ENCODE measurements at regions not wholly inside any gene's neighbourhood (a gene's known extent, or its start where the extent isn't known, plus 50 kb on each side); places are given as distances from the start of the nearest gene placed in this dataset.
A peak's percentile ranks its signal among the peaks of the same experiment; 100 is the strongest.

GRCh38 chr18:21991081-21991534, 178.3 kb upstream of the GATA6 start:
- H3K4me3 ChIP-seq = no peak overlapping the region
- ATAC-seq (peak; percentile 56 to 77 (median 58)), DNase-seq (no peak)
- intact Hi-C loops (cut with DNase I) = no loop called here
- no peaks in the 10 kb centered on the region for H3K4me1 ChIP-seq
- no peak overlapping the region for H3K27ac ChIP-seq
- no peaks in the 10 kb centered on the region for H3K27me3 ChIP-seq
- H3K36me3 ChIP-seq = no peaks in the 10 kb centered on the region
- H3K9me3 ChIP-seq = no peaks in the 10 kb centered on the region
- WGBS (ENCODE audit: insufficient coverage, low coverage, low lambda C conversion rate, missing lambda C conversion rate) = 40% methylated on average over 1 of the region's 1 CpG
- TF ChIP-seq CTCF (IDR thresholded peaks at IDR 0.05) = no peak
- no peak for TF ChIP-seq POLR2A (IDR thresholded peaks at IDR 0.05)

GRCh38 chr18:21991886-21992285, 177.5 kb upstream of the GATA6 start:
- H3K4me1 ChIP-seq = no peaks in the 10 kb centered on the region
- DNase-seq (no peak), ATAC-seq (no peak)
- intact Hi-C loops (cut with DNase I) = no loop called here
- no peaks in the 10 kb centered on the region for H3K9me3 ChIP-seq
- H3K27me3 ChIP-seq = no peaks in the 10 kb centered on the region
- no peak overlapping the region for H3K4me3 ChIP-seq
- 95% methylated on average over 6 of the region's 6 CpGs for WGBS (ENCODE audit: insufficient coverage, low coverage, low lambda C conversion rate, missing lambda C conversion rate)
- no peak overlapping the region for H3K27ac ChIP-seq
- no peak for TF ChIP-seq POLR2A (IDR thresholded peaks at IDR 0.05)
- TF ChIP-seq CTCF (IDR thresholded peaks at IDR 0.05) = no peak
- H3K36me3 ChIP-seq = no peaks in the 10 kb centered on the region

GRCh38 chr18:21996351-21996826, 173.0 kb upstream of the GATA6 start:
- no peak overlapping the region for H3K27ac ChIP-seq
- no peak overlapping the region for H3K4me3 ChIP-seq
- H3K27me3 ChIP-seq = no peaks in the 10 kb centered on the region
- peaks cover 0 to 9% (median 0%) of the 10 kb centered on the region in 4 donors for H3K4me1 ChIP-seq
- H3K9me3 ChIP-seq = no peaks in the 10 kb centered on the region
- 40% methylated on average over 1 of the region's 3 CpGs for WGBS (ENCODE audit: insufficient coverage, low coverage, low lambda C conversion rate, missing lambda C conversion rate)
- TF ChIP-seq POLR2A (IDR thresholded peaks at IDR 0.05) (no peak), CTCF (IDR thresholded peaks at IDR 0.05) (no peak)
- DNase-seq (no peak), ATAC-seq (no peak)
- no peaks in the 10 kb centered on the region for H3K36me3 ChIP-seq
- intact Hi-C loops (cut with DNase I) = no loop called here

GRCh38 chr18:21997207-21998143, 171.9 kb upstream of the GATA6 start:
- Histone ChIP-seq H3K4me3 (no peak overlapping the region), H3K27me3 (no peaks in the 10 kb centered on the region), H3K27ac (peak overlapping the region in 1 of 3 donors; percentile 12), H3K4me1 (peaks cover 0 to 9% (median 0%) of the 10 kb centered on the region in 4 donors), H3K36me3 (no peaks in the 10 kb centered on the region), H3K9me3 (no peaks in the 10 kb centered on the region)
- ATAC-seq (peak; percentile 93 to 97 (median 95)), DNase-seq (no peak)
- intact Hi-C loops (cut with DNase I) = no loop called here
- WGBS (ENCODE audit: insufficient coverage, low coverage, low lambda C conversion rate, missing lambda C conversion rate) = 37% methylated on average over 14 of the region's 14 CpGs
- TF ChIP-seq CTCF (IDR thresholded peaks at IDR 0.05) (peak; percentile 83 to 92 (median 86)), POLR2A (IDR thresholded peaks at IDR 0.05) (no peak)
